Suprapubic skin (tissue), 3 donors: ENCODE measurements at regions not wholly inside any gene's neighbourhood (a gene's known extent, or its start where the extent isn't known, plus 50 kb on each side); places are given as distances from the start of the nearest gene placed in this dataset.

Experiments
- POLR2A ChIP-seq, 2 donors: fragments of 450-650 bp; IDR thresholded peaks; one replicate each; pipeline ENCODE4 v1.6.1; 2017; ENCODE audit warnings: antibody characterized with exemption in 2 of 2, mild to moderate bottlenecking in 2 of 2, moderate library complexity in 2 of 2
- TF ChIP-seq, protein P1 (sequence below), 2 donors: fragments of 200-600 bp in 1 of 2; fragments of 450-650 bp in 1 of 2; sonication (generic) in 1 of 2; IDR thresholded peaks; one replicate each; pipeline ENCODE4 v1.5.1; 2016 to 2019; ENCODE audit warnings: antibody characterized with exemption in 2 of 2, mild to moderate bottlenecking in 1 of 2, moderate library complexity in 1 of 2

DNA sequence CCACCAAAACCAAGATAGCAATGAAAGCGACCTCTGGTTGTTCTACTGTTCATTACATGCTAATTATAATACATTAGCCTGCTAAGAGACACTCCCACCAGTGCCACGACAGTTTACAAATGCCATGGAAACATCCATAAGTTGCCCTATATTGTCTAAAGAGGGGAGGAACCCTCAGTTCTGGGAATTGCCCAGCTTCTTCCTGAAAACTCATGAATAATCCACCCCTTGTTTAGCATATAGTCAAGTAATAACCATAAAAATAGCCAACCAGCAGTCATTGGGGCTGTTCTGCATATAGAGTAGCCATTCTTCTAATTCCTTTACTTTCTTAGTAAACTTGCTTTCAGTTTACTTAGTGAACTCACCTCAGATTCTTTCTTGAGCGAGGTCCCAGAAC lies 189.8 kb upstream of the SOX11 start:
- TF ChIP-seq, protein P1, sequence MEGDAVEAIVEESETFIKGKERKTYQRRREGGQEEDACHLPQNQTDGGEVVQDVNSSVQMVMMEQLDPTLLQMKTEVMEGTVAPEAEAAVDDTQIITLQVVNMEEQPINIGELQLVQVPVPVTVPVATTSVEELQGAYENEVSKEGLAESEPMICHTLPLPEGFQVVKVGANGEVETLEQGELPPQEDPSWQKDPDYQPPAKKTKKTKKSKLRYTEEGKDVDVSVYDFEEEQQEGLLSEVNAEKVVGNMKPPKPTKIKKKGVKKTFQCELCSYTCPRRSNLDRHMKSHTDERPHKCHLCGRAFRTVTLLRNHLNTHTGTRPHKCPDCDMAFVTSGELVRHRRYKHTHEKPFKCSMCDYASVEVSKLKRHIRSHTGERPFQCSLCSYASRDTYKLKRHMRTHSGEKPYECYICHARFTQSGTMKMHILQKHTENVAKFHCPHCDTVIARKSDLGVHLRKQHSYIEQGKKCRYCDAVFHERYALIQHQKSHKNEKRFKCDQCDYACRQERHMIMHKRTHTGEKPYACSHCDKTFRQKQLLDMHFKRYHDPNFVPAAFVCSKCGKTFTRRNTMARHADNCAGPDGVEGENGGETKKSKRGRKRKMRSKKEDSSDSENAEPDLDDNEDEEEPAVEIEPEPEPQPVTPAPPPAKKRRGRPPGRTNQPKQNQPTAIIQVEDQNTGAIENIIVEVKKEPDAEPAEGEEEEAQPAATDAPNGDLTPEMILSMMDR (IDR thresholded peaks at IDR 0.05), result no peak
- TF ChIP-seq POLR2A (IDR thresholded peaks at IDR 0.05), result no peak
